ENCODE measurements at regions not wholly inside any gene's neighbourhood (a gene's known extent, or its start where the extent isn't known, plus 50 kb on each side); places are given as distances from the start of the nearest gene placed in this dataset.

- no peak for DNase-seq (ENCODE audit: low spot score)
These were observed 163.9 kb downstream of the PIK3R1 start for GRCh38 chr5:68379275-68380036.

- DNase-seq (ENCODE audit: low spot score), result no peak
These were observed 164.5 kb downstream of the PIK3R1 start for GRCh38 chr5:68380078-68380477.

- DNase-seq (ENCODE audit: low spot score), result no peak
These were observed 165.5 kb downstream of the PIK3R1 start for GRCh38 chr5:68381060-68381459.

GRCh38 chr5:68381909-68382308, 166.4 kb downstream of the PIK3R1 start:
- DNase-seq (ENCODE audit: low spot score), result no peak

- DNase-seq (ENCODE audit: low spot score), result no peak
These were observed 167.1 kb downstream of the PIK3R1 start for GRCh38 chr5:68382640-68383039.

GRCh38 chr5:68383888-68384310, 168.3 kb downstream of the PIK3R1 start:
- no peak for DNase-seq (ENCODE audit: low spot score)

GRCh38 chr5:68384936-68385594, 169.5 kb downstream of the PIK3R1 start:
- no peak for DNase-seq (ENCODE audit: low spot score)

- no peak for DNase-seq (ENCODE audit: low spot score)
These were observed 170.4 kb downstream of the PIK3R1 start for GRCh38 chr5:68385936-68386335.

- no peak for DNase-seq (ENCODE audit: low spot score)
These were observed 171.7 kb downstream of the PIK3R1 start for GRCh38 chr5:68387074-68387796.

GRCh38 chr5:68389618-68390017, 174.1 kb downstream of the PIK3R1 start:
- no peak for DNase-seq (ENCODE audit: low spot score)

GRCh38 chr5:68392617-68393016, 177.1 kb downstream of the PIK3R1 start:
- no peak for DNase-seq (ENCODE audit: low spot score)

- DNase-seq (ENCODE audit: low spot score), result no peak
These were observed 179.7 kb downstream of the PIK3R1 start for GRCh38 chr5:68395302-68395701.

GRCh38 chr5:68395926-68396511, 180.5 kb downstream of the PIK3R1 start:
- DNase-seq (ENCODE audit: low spot score), result peak; percentile 8

GRCh38 chr5:68396722-68397121, 181.2 kb downstream of the PIK3R1 start:
- DNase-seq (ENCODE audit: low spot score), result peak; percentile 7

GRCh38 chr5:68398146-68398812, 182.7 kb downstream of the PIK3R1 start:
- DNase-seq (ENCODE audit: low spot score), result no peak

GRCh38 chr5:68403301-68403700, 187.7 kb downstream of the PIK3R1 start:
- DNase-seq (ENCODE audit: low spot score), result no peak

- DNase-seq (ENCODE audit: low spot score), result no peak
These were observed 188.7 kb downstream of the PIK3R1 start for GRCh38 chr5:68404246-68404645.

GRCh38 chr5:68405026-68405684, 189.6 kb downstream of the PIK3R1 start:
- no peak for DNase-seq (ENCODE audit: low spot score)

- DNase-seq (ENCODE audit: low spot score), result no peak
These were observed 190.5 kb downstream of the PIK3R1 start for GRCh38 chr5:68405784-68406743.

- DNase-seq (ENCODE audit: low spot score), result peak; percentile 10
These were observed 191.2 kb downstream of the PIK3R1 start for GRCh38 chr5:68406767-68407241.
